A673 (cell line): ENCODE measurements at regions not wholly inside any gene's neighbourhood (a gene's known extent, or its start where the extent isn't known, plus 50 kb on each side); places are given as distances from the start of the nearest gene placed in this dataset.

Source experiments
- BruUV-seq: library from RNA; stranded (reverse); fragments of 400-500 nt; replicated peaks from 2 replicates; lab custom pipeline; 2021; lab: Mats Ljungman, UMichigan
- CTCF ChIA-PET: fragments of 300-600 bp; sonication (Branson Sonifier 250); formaldehyde crosslinking; loops from one replicate; lab custom pipeline; 2022; ENCODE audit warnings: antibody characterized with exemption; lab: Charles Lee
- POLR2A ChIA-PET: fragments of 300-600 bp; sonication (Branson Sonifier 250); formaldehyde crosslinking; loops from one replicate; lab custom pipeline; 2022; ENCODE audit warnings: antibody characterized with exemption; ENCODE audit not compliant: low non-redundant PET; lab: Charles Lee
- DNase-seq: peaks from one replicate; pipeline ENCODE4 v3.0.0-alpha.2; 2015; ENCODE audit warnings: low spot score
- H3K27ac ChIP-seq: fragments of 200-600 bp; sonication (generic); 2 replicates; pipeline ENCODE4 v1.5.1; 2016; ENCODE audit warnings: mixed run types, low read depth, mild to moderate bottlenecking, mixed read lengths, antibody characterized with exemption, low read length; ENCODE audit not compliant: poor library complexity, severe bottlenecking
- H3K27me3 ChIP-seq: fragments of 200-600 bp; sonication (generic); replicated peaks from 2 replicates; pipeline ENCODE4 v1.6.1; 2017; ENCODE audit warnings: mixed run types, low read depth, mild to moderate bottlenecking, mixed read lengths, antibody characterized with exemption, low read length; ENCODE audit not compliant: insufficient read depth, poor library complexity
- H3K36me3 ChIP-seq: fragments of 200-600 bp; sonication (generic); 2 replicates; pipeline ENCODE4 v1.6.1; 2016; ENCODE audit warnings: mixed run types, mild to moderate bottlenecking, mixed read lengths, antibody characterized with exemption, low read length; ENCODE audit not compliant: insufficient read depth, poor library complexity, severe bottlenecking
- H3K4me1 ChIP-seq: fragments of 200-600 bp; sonication (generic); 2 replicates; pipeline ENCODE4 v1.6.1; 2017; ENCODE audit warnings: mixed run types, mild to moderate bottlenecking, mixed read lengths, antibody characterized with exemption, low read length; ENCODE audit not compliant: insufficient read depth, poor library complexity, severe bottlenecking
- H3K4me3 ChIP-seq: fragments of 200-600 bp; sonication (generic); 2 replicates; pipeline ENCODE4 v1.5.1; 2016; ENCODE audit warnings: low read depth, mixed run types, mild to moderate bottlenecking, mixed read lengths, low read length; ENCODE audit not compliant: poor library complexity, severe bottlenecking
- H3K9me3 ChIP-seq: fragments of 200-600 bp; sonication (generic); 2 replicates; pipeline ENCODE4 v1.6.1; 2016; ENCODE audit warnings: mixed run types, low read depth, mild to moderate bottlenecking, mixed read lengths, antibody characterized with exemption, low read length; ENCODE audit not compliant: poor library complexity, severe bottlenecking
- EZH2 ChIP-seq: fragments of 200-600 bp; sonication (generic); IDR thresholded peaks from 2 replicates; pipeline ENCODE4 v1.6.1; 2017; ENCODE audit warnings: borderline replicate concordance, low read depth, mild to moderate bottlenecking, mixed read lengths, antibody characterized with exemption, low read length; ENCODE audit not compliant: poor library complexity, severe bottlenecking
- intact Hi-C: fragments of 100-400 bp; cut with micrococcal nuclease; formaldehyde crosslinking; loops from one replicate; pipeline ENCODE4 v1.10.0; 2022; ENCODE audit not compliant: unreplicated experiment
- TF ChIP-seq, protein P1 (sequence below): fragments of 300-800, 200-600 bp; sonication (generic); conservative IDR thresholded peaks from 2 replicates; pipeline ENCODE4 v1.5.1; 2017; ENCODE audit warnings: low read depth, mild to moderate bottlenecking, antibody characterized with exemption, low read length, moderate library complexity, mixed read lengths

DNA sequence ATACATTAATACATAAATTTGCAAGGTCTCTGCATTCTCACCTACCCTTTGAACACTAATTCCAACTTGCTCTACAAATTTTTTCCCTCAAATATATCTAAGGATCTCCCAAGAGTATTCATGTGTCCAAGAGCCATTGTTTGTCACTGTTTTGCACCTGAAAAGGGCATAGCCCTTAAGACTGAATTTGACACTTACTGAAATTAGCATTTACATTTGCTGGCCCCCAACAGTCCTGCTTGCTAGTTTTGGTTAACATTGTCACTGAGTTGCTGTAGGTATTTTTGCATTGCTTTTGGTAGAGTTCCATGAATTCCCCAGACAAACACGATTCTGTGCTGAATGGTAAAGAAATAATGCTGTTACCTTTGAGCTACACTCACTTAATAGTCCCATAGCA is 57.3 kb downstream of the KCNA4 start:
- H3K27me3 ChIP-seq, result no peaks in the 10 kb centered on the region
- H3K4me1 ChIP-seq, result no peaks in the 10 kb centered on the region
- POLR2A ChIA-PET, result no interaction called here
- H3K27ac ChIP-seq, result no peak overlapping the region
- CTCF ChIA-PET, result no interaction called here
- H3K36me3 ChIP-seq, result no peaks in the 10 kb centered on the region
- TF ChIP-seq, protein P1, sequence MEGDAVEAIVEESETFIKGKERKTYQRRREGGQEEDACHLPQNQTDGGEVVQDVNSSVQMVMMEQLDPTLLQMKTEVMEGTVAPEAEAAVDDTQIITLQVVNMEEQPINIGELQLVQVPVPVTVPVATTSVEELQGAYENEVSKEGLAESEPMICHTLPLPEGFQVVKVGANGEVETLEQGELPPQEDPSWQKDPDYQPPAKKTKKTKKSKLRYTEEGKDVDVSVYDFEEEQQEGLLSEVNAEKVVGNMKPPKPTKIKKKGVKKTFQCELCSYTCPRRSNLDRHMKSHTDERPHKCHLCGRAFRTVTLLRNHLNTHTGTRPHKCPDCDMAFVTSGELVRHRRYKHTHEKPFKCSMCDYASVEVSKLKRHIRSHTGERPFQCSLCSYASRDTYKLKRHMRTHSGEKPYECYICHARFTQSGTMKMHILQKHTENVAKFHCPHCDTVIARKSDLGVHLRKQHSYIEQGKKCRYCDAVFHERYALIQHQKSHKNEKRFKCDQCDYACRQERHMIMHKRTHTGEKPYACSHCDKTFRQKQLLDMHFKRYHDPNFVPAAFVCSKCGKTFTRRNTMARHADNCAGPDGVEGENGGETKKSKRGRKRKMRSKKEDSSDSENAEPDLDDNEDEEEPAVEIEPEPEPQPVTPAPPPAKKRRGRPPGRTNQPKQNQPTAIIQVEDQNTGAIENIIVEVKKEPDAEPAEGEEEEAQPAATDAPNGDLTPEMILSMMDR, result no peak
- TF ChIP-seq EZH2, result no peak
- BruUV-seq, result no TSS peak
- no peak overlapping the region for H3K4me3 ChIP-seq
- H3K9me3 ChIP-seq, result peaks cover 14% of the 10 kb centered on the region
- DNase-seq, result no peak
- intact Hi-C loops, result no loop called here

DNA sequence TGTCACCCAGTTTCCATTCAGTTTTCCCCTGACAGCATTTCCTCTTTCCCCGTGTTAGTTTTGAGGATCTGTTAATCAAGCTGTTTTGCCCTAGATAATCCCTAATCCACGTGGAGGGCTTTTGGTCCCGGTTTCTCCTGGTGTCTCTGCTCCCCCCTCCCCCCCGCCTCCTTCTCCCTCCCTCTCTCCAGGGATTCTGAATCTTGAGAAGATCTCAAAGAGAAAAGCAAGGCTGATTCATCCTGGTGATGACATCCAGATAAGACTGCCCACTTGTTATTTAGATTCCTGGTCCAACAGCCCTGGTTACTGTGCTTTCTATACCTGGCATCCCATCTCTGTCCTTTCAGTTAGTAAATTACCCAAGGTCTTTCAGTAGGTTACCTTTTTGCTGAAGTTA is 59.4 kb downstream of the KCNA4 start:
- Histone ChIP-seq H3K4me1 (no peaks in the 10 kb centered on the region), H3K9me3 (peaks cover 23% of the 10 kb centered on the region), H3K27me3 (no peaks in the 10 kb centered on the region), H3K4me3 (no peak overlapping the region), H3K27ac (no peak overlapping the region), H3K36me3 (no peaks in the 10 kb centered on the region)
- DNase-seq, result no peak
- TF ChIP-seq, protein P1, result no peak
- TF ChIP-seq EZH2, result no peak
- intact Hi-C loops, result no loop called here
- ChIA-PET CTCF (no interaction called here), POLR2A (no interaction called here)
- no TSS peak for BruUV-seq

DNA sequence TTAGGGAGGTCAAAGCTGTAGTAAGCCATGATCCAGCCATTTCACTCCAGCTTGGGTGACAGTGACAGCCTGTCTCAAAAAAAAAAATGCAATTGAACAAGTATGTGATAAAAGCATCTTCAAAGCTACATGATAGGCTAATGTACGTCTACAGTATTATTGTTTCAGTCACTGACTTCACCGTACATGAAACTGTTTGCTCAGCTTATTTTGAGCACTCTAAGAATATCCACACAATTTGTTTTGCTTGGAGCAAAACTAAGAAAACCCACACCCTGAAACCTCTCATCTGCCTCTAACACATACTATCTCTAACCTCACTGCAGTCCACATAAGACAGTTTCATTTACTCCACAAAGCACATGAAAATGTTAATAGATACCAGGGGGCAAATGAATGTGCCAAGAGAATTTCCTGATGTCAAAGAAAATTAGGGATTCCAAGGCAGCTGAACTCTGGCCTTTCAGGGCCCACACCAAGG is 60.7 kb downstream of the KCNA4 start:
- Histone ChIP-seq H3K27ac (no peak overlapping the region), H3K4me1 (no peaks in the 10 kb centered on the region), H3K9me3 (peaks cover 23% of the 10 kb centered on the region), H3K36me3 (no peaks in the 10 kb centered on the region), H3K4me3 (no peak overlapping the region), H3K27me3 (no peaks in the 10 kb centered on the region)
- intact Hi-C loops, result no loop called here
- no peak for DNase-seq
- CTCF ChIA-PET, result no interaction called here
- POLR2A ChIA-PET, result no interaction called here
- no peak for TF ChIP-seq EZH2
- TF ChIP-seq, protein P1, result no peak
- BruUV-seq, result no TSS peak
